ENCODE measurements at regions not wholly inside any gene's neighbourhood (a gene's known extent, or its start where the extent isn't known, plus 50 kb on each side); places are given as distances from the start of the nearest gene placed in this dataset.

DNA sequence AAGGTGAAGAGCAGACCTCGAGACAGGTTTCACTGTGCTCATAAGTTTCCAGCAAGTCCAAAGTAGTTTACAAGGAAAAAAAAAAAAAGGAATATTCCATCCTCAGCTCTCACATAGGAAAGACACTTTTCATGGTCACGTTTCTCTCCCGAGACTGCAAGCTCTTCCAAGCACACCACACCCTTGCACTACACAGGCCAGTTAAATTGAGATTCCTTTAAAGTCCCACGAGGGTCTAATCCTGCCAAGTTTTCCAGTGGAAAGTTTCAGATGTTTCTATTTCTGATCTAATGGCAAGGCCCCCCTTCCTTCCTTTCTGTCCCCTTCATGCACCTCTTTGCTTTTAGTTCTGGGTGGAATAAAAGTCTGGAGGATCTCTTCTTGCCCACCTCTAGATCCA is 67.9 kb upstream of the PCDH19 start:
- TF ChIP-seq, protein P1, sequence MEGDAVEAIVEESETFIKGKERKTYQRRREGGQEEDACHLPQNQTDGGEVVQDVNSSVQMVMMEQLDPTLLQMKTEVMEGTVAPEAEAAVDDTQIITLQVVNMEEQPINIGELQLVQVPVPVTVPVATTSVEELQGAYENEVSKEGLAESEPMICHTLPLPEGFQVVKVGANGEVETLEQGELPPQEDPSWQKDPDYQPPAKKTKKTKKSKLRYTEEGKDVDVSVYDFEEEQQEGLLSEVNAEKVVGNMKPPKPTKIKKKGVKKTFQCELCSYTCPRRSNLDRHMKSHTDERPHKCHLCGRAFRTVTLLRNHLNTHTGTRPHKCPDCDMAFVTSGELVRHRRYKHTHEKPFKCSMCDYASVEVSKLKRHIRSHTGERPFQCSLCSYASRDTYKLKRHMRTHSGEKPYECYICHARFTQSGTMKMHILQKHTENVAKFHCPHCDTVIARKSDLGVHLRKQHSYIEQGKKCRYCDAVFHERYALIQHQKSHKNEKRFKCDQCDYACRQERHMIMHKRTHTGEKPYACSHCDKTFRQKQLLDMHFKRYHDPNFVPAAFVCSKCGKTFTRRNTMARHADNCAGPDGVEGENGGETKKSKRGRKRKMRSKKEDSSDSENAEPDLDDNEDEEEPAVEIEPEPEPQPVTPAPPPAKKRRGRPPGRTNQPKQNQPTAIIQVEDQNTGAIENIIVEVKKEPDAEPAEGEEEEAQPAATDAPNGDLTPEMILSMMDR (IDR thresholded peaks at IDR 0.05; ENCODE audit: control insufficient read depth, extremely low read depth, insufficient read depth) = no peak
- H3K4me3 ChIP-seq (ENCODE audit: low read depth, low read length) = no peak overlapping the region
- no peak for DNase-seq (ENCODE audit: low read depth)

DNA sequence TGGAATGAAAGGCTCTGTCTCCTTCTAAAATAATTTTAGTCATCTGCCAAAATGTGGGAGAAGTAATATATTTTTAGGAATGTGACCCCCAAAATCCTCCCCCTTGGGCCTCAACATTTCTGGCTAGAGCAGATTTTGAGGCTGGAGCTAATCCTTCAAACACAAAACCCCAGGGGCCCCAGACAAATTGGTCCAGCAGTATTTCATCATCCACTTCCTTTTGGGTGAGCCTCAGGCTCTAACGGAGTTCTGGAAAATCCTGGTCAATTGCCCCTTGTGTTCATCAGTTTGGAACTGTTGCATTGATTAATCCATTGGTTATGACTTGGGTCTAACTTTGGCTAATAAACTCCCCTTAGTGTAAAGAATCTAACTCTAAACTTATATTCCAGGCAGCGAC is 67.4 kb upstream of the PCDH19 start:
- DNase-seq (ENCODE audit: low read depth) = no peak
- H3K4me3 ChIP-seq (ENCODE audit: low read depth, low read length) = no peak overlapping the region
- TF ChIP-seq, protein P1 (IDR thresholded peaks at IDR 0.05; ENCODE audit: control insufficient read depth, extremely low read depth, insufficient read depth) = no peak
